Glutamatergic neuron (in vitro differentiated cells): ENCODE measurements at regions not wholly inside any gene's neighbourhood (a gene's known extent, or its start where the extent isn't known, plus 50 kb on each side); places are given as distances from the start of the nearest gene placed in this dataset.
A peak's percentile ranks its signal among the peaks of the same experiment; 100 is the strongest.

Experiments
- DNase-seq: peaks from one replicate; pipeline ENCODE4 v3.0.0; 2022
- H3K27ac Mint-ChIP-seq: one replicate; pipeline ENCODE4 v1.8.0; 2020; ENCODE audit warnings: mild to moderate bottlenecking, mixed read lengths, inconsistent platforms; ENCODE audit not compliant: unreplicated experiment
- H3K27me3 Mint-ChIP-seq: one replicate; pipeline ENCODE4 v1.8.0; 2020; ENCODE audit warnings: mild to moderate bottlenecking, moderate library complexity, mixed read lengths, inconsistent platforms; ENCODE audit not compliant: unreplicated experiment
- H3K36me3 Mint-ChIP-seq: one replicate; pipeline ENCODE4 v1.8.0; 2020; ENCODE audit warnings: mild to moderate bottlenecking, mixed read lengths, inconsistent platforms; ENCODE audit not compliant: unreplicated experiment
- H3K4me1 Mint-ChIP-seq: one replicate; pipeline ENCODE4 v1.8.0; 2020; ENCODE audit warnings: mild to moderate bottlenecking, low read depth, mixed read lengths, inconsistent platforms; ENCODE audit not compliant: unreplicated experiment
- H3K4me3 Mint-ChIP-seq: one replicate; pipeline ENCODE4 v1.8.0; 2020; ENCODE audit warnings: mild to moderate bottlenecking, mixed read lengths, inconsistent platforms; ENCODE audit not compliant: unreplicated experiment
- H3K9me3 Mint-ChIP-seq: one replicate; pipeline ENCODE4 v1.8.0; 2020; ENCODE audit warnings: mild to moderate bottlenecking, moderate library complexity, mixed read lengths, inconsistent platforms; ENCODE audit not compliant: unreplicated experiment
- TF ChIP-seq, protein P1 (sequence below): fragments of 200-600 bp; sonication (generic); IDR thresholded peaks from one replicate; pipeline ENCODE4 v1.5.0; 2021; ENCODE audit not compliant: partially characterized antibody, unreplicated experiment

DNA sequence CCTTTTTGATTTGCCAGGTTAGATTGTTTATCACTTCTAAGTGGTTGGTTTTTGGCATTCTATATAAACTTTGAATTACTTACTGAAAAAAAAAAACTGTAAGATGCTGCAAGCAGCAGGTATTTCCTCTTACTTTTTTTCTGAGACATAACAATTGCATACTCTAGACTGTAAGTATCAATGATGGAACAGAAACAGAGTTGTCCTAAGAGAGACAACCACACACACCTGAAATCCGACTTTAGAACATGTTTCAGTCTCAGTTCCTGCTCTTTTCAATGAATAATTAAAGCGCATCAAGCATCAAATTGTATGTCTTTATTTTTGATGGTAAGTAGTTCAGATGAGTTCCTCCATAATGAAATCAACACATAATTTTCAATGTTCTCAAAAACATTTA is 105.3 kb upstream of the KHDRBS2 start:
- Mint-ChIP-seq H3K27ac (no peak overlapping the region), H3K4me1 (no peaks in the 10 kb centered on the region), H3K9me3 (no peaks in the 10 kb centered on the region), H3K4me3 (no peak overlapping the region), H3K36me3 (no peaks in the 10 kb centered on the region), H3K27me3 (no peaks in the 10 kb centered on the region)
- no peak for DNase-seq
- TF ChIP-seq, protein P1, sequence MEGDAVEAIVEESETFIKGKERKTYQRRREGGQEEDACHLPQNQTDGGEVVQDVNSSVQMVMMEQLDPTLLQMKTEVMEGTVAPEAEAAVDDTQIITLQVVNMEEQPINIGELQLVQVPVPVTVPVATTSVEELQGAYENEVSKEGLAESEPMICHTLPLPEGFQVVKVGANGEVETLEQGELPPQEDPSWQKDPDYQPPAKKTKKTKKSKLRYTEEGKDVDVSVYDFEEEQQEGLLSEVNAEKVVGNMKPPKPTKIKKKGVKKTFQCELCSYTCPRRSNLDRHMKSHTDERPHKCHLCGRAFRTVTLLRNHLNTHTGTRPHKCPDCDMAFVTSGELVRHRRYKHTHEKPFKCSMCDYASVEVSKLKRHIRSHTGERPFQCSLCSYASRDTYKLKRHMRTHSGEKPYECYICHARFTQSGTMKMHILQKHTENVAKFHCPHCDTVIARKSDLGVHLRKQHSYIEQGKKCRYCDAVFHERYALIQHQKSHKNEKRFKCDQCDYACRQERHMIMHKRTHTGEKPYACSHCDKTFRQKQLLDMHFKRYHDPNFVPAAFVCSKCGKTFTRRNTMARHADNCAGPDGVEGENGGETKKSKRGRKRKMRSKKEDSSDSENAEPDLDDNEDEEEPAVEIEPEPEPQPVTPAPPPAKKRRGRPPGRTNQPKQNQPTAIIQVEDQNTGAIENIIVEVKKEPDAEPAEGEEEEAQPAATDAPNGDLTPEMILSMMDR, result no peak

GRCh38 chr6:62390401-62390800 is 104.4 kb upstream of the KHDRBS2 start:
- no peak overlapping the region for H3K27ac Mint-ChIP-seq
- no peaks in the 10 kb centered on the region for H3K27me3 Mint-ChIP-seq
- no peaks in the 10 kb centered on the region for H3K36me3 Mint-ChIP-seq
- TF ChIP-seq, protein P1, result no peak
- H3K4me1 Mint-ChIP-seq, result no peaks in the 10 kb centered on the region
- H3K9me3 Mint-ChIP-seq, result no peaks in the 10 kb centered on the region
- no peak for DNase-seq
- no peak overlapping the region for H3K4me3 Mint-ChIP-seq

DNA sequence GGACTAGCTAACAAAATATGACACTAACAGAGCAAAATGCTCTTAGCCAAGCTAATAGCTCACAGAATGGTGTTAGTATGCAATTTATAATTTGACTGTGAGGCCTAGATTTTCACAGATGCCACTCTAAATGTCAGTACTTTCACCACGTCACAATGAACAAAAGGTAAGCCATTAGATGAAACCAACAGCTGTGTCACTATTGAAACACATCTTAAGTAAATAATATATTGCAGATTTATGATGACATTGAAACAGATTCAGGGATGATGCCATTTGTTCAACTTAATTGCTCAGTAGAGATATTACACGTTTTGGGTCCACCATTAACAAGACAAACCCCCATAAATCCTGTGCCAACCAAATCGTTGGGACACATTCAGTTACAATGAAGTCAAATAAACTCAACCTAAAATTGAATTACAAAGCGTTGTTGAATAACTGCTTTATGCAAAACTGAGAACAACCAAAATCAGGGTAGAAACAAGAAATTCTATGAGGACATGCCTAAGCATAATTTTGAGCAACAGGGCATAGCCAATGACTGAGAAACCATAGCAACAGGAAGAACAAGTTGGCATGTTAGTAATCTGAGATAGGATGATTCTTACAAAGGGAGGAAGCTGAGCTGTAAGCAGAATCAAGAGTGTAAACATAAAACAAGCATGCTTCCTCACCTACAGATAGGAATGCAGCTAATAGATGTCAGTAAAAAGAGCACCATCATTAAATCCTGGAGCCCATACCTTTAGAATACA is 85.6 kb upstream of the KHDRBS2 start:
- Mint-ChIP-seq H3K9me3 (peaks cover 4% of the 10 kb centered on the region), H3K27ac (peak overlapping the region; percentile 13), H3K27me3 (no peaks in the 10 kb centered on the region), H3K36me3 (no peaks in the 10 kb centered on the region), H3K4me1 (peaks cover 6% of the 10 kb centered on the region), H3K4me3 (no peak overlapping the region)
- TF ChIP-seq, protein P1, result no peak
- DNase-seq, result no peak

- H3K36me3 Mint-ChIP-seq, result no peaks in the 10 kb centered on the region
- no peaks in the 10 kb centered on the region for H3K27me3 Mint-ChIP-seq
- no peak overlapping the region for H3K4me3 Mint-ChIP-seq
- DNase-seq, result no peak
- H3K9me3 Mint-ChIP-seq, result peaks cover 4% of the 10 kb centered on the region
- H3K27ac Mint-ChIP-seq, result no peak overlapping the region
- peaks cover 6% of the 10 kb centered on the region for H3K4me1 Mint-ChIP-seq
- TF ChIP-seq, protein P1, result no peak
Observed at GRCh38 chr6:62367601-62368000, 81.6 kb upstream of the KHDRBS2 start.

- H3K9me3 Mint-ChIP-seq, result no peaks in the 10 kb centered on the region
- no peak overlapping the region for H3K4me3 Mint-ChIP-seq
- no peaks in the 10 kb centered on the region for H3K4me1 Mint-ChIP-seq
- no peaks in the 10 kb centered on the region for H3K27me3 Mint-ChIP-seq
- no peak overlapping the region for H3K27ac Mint-ChIP-seq
- TF ChIP-seq, protein P1, result no peak
- no peaks in the 10 kb centered on the region for H3K36me3 Mint-ChIP-seq
- DNase-seq, result no peak
Observed at GRCh38 chr6:62362097-62362496, 76.1 kb upstream of the KHDRBS2 start.
